OCI-LY7 (cell line): ENCODE measurements at regions not wholly inside any gene's neighbourhood (a gene's known extent, or its start where the extent isn't known, plus 50 kb on each side); places are given as distances from the start of the nearest gene placed in this dataset.

ENCODE experiments used
- BruUV-seq: library from RNA; stranded (reverse); fragments of 400-500 nt; replicated peaks from 2 replicates; lab custom pipeline; 2021; lab: Mats Ljungman, UMichigan
- CTCF ChIA-PET: fragments of 300-600 bp; sonication (Branson Sonifier 250); formaldehyde crosslinking; loops from one replicate; lab custom pipeline; 2022; ENCODE audit warnings: antibody characterized with exemption; ENCODE audit not compliant: unreplicated experiment; lab: Charles Lee
- POLR2A ChIA-PET: fragments of 300-600 bp; sonication (Branson Sonifier 250); formaldehyde crosslinking; loops from one replicate; lab custom pipeline; 2022; ENCODE audit warnings: antibody characterized with exemption; lab: Charles Lee
- DNase-seq: peaks from one replicate; pipeline ENCODE4 v3.0.0-alpha.2; 2015; ENCODE audit warnings: low spot score
- H2AFZ ChIP-seq: fragments of 200-600 bp; sonication (generic), shearing (Covaris generic); 2 replicates; pipeline ENCODE4 v1.6.1; 2014; ENCODE audit warnings: mild to moderate bottlenecking, antibody characterized with exemption, low read length, moderate library complexity
- H3K27ac ChIP-seq: fragments of 200-600 bp; sonication (generic); 2 replicates; pipeline ENCODE4 v1.5.1; 2014; ENCODE audit warnings: mixed run types, low read depth, mild to moderate bottlenecking, moderate library complexity, low read length, inconsistent platforms; ENCODE audit not compliant: poor library complexity, severe bottlenecking
- H3K36me3 ChIP-seq: fragments of 200-600 bp; sonication (generic); 2 replicates; pipeline ENCODE4 v1.6.1; 2014; ENCODE audit warnings: mild to moderate bottlenecking, antibody characterized with exemption, low read length, moderate library complexity, mixed read lengths; ENCODE audit not compliant: insufficient read depth
- H3K4me1 ChIP-seq: fragments of 200-600 bp; sonication (generic); 2 replicates; pipeline ENCODE4 v1.5.1; 2014; ENCODE audit warnings: mild to moderate bottlenecking, low read length; ENCODE audit not compliant: insufficient read depth, poor library complexity, severe bottlenecking
- H3K4me2 ChIP-seq: fragments of 200-600 bp; sonication (generic); 2 replicates; pipeline ENCODE4 v1.6.1; 2014; ENCODE audit warnings: mild to moderate bottlenecking, low read length
- H3K4me3 ChIP-seq: fragments of 200-600 bp; sonication (generic); 2 replicates; pipeline ENCODE4 v1.5.1; 2014; ENCODE audit warnings: mild to moderate bottlenecking, low read depth, low read length; ENCODE audit not compliant: poor library complexity, severe bottlenecking
- H3K79me2 ChIP-seq: fragments of 200-600 bp; sonication (generic); 2 replicates; pipeline ENCODE4 v1.6.1; 2016; ENCODE audit warnings: low read depth, mild to moderate bottlenecking, low read length, moderate library complexity, mixed read lengths; ENCODE audit not compliant: insufficient read depth
- H3K9me2 ChIP-seq: fragments of 200-600 bp; sonication (generic); 2 replicates; pipeline ENCODE4 v1.6.1; 2016; ENCODE audit warnings: mild to moderate bottlenecking, low read length, mixed read lengths; ENCODE audit not compliant: insufficient read depth
- H3K9me3 ChIP-seq: fragments of 200-600 bp; sonication (generic); 2 replicates; pipeline ENCODE4 v1.6.1; 2014; ENCODE audit warnings: mild to moderate bottlenecking, mixed run types, low read length, mixed read lengths
- H4K20me1 ChIP-seq: fragments of 200-600 bp; sonication (generic); 2 replicates; pipeline ENCODE4 v1.6.1; 2014; ENCODE audit warnings: mild to moderate bottlenecking, antibody characterized with exemption, low read length, moderate library complexity, mixed read lengths; ENCODE audit not compliant: insufficient read depth
- EZH2phosphoT487 ChIP-seq: fragments of 200-600 bp; sonication (generic); IDR thresholded peaks from 2 replicates; pipeline ENCODE4 v1.6.1; 2018; ENCODE audit warnings: low read depth, borderline replicate concordance, mild to moderate bottlenecking, mixed run types, antibody characterized with exemption, low read length, moderate library complexity, mixed read lengths
- intact Hi-C: fragments of 100-400 bp; cut with micrococcal nuclease; formaldehyde crosslinking; loops from one replicate; pipeline ENCODE4 v1.10.0; 2022; ENCODE audit not compliant: unreplicated experiment
- TF ChIP-seq, protein P1 (sequence below): fragments of 200-600 bp; sonication (generic); conservative IDR thresholded peaks from 2 replicates; pipeline ENCODE4 v1.5.1; 2014; ENCODE audit warnings: mild to moderate bottlenecking, antibody characterized with exemption, low read length, moderate library complexity, mixed read lengths

DNA sequence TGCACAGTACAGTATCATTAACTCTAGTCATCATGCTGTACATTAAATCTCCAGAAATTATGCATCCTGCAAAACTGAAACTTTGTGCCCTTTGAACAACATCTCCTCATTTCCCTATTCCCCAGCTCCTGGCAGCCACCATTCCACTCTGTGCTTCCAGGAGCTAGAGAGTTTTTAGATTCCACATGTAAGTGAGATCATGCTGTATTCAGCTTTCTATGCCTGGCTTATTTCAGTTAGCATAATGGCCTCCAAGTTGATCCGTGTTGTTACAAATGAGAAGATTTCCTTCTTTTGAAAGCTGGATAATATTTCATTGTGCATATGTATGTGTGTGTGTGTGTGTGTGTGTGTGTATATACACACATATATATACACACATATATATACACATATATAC is 86.9 kb upstream of the SLC24A3 start:
- no peak for DNase-seq
- TF ChIP-seq, protein P1, sequence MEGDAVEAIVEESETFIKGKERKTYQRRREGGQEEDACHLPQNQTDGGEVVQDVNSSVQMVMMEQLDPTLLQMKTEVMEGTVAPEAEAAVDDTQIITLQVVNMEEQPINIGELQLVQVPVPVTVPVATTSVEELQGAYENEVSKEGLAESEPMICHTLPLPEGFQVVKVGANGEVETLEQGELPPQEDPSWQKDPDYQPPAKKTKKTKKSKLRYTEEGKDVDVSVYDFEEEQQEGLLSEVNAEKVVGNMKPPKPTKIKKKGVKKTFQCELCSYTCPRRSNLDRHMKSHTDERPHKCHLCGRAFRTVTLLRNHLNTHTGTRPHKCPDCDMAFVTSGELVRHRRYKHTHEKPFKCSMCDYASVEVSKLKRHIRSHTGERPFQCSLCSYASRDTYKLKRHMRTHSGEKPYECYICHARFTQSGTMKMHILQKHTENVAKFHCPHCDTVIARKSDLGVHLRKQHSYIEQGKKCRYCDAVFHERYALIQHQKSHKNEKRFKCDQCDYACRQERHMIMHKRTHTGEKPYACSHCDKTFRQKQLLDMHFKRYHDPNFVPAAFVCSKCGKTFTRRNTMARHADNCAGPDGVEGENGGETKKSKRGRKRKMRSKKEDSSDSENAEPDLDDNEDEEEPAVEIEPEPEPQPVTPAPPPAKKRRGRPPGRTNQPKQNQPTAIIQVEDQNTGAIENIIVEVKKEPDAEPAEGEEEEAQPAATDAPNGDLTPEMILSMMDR, result no peak
- no peak for TF ChIP-seq EZH2phosphoT487
- POLR2A ChIA-PET, result interaction anchor here (0.7 to 1.3 kb wide), 4 partner anchors 12 to 1884 kb away, joined by 3 to 4 read pairs (median 3); no protein-coding TSS in a partner anchor
- H2AFZ ChIP-seq, result no peak overlapping the region
- H3K4me2 ChIP-seq, result no peak overlapping the region
- intact Hi-C loops, result no loop called here
- H3K36me3 ChIP-seq, result no peaks in the 10 kb centered on the region
- H4K20me1 ChIP-seq, result no peaks in the 10 kb centered on the region
- H3K4me1 ChIP-seq, result no peaks in the 10 kb centered on the region
- H3K27ac ChIP-seq, result no peak overlapping the region
- BruUV-seq, result no TSS peak
- CTCF ChIA-PET, result no interaction called here
- H3K9me2 ChIP-seq, result no peaks in the 10 kb centered on the region
- no peak overlapping the region for H3K4me3 ChIP-seq
- H3K79me2 ChIP-seq, result no peaks in the 10 kb centered on the region
- H3K9me3 ChIP-seq, result no peaks in the 10 kb centered on the region

DNA sequence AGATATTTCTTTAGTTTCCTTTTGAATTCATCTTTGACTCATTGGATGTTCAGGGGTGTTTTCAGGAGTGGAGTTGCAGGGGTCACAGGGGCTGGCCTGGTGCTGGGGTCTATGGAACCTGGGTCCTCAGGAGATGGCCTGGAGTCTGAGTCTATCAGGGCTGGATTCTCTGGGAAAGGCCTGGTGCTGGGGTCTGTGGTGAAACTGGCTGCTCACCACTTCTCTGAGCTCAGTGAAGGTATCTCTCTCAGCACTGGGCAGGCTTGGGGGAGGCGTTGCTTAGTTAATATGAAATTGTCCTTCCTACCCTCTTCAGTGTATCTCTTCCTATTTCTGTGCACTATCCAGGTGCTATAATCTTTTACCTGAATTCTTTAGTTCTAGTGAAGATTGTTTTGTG is 83.1 kb upstream of the SLC24A3 start:
- intact Hi-C loops, result no loop called here
- H3K4me3 ChIP-seq, result no peak overlapping the region
- H3K4me1 ChIP-seq, result no peaks in the 10 kb centered on the region
- TF ChIP-seq EZH2phosphoT487, result no peak
- TF ChIP-seq, protein P1, result no peak
- CTCF ChIA-PET, result no interaction called here
- no peak overlapping the region for H2AFZ ChIP-seq
- no peaks in the 10 kb centered on the region for H3K9me2 ChIP-seq
- no TSS peak for BruUV-seq
- H3K79me2 ChIP-seq, result no peaks in the 10 kb centered on the region
- DNase-seq, result no peak
- no peaks in the 10 kb centered on the region for H3K9me3 ChIP-seq
- H3K36me3 ChIP-seq, result no peaks in the 10 kb centered on the region
- no peak overlapping the region for H3K27ac ChIP-seq
- POLR2A ChIA-PET, result interaction anchor here (0.7 kb wide), 1 partner anchor 208 kb away, joined by 3 read pairs; no protein-coding TSS in a partner anchor
- no peaks in the 10 kb centered on the region for H4K20me1 ChIP-seq
- H3K4me2 ChIP-seq, result no peak overlapping the region

DNA sequence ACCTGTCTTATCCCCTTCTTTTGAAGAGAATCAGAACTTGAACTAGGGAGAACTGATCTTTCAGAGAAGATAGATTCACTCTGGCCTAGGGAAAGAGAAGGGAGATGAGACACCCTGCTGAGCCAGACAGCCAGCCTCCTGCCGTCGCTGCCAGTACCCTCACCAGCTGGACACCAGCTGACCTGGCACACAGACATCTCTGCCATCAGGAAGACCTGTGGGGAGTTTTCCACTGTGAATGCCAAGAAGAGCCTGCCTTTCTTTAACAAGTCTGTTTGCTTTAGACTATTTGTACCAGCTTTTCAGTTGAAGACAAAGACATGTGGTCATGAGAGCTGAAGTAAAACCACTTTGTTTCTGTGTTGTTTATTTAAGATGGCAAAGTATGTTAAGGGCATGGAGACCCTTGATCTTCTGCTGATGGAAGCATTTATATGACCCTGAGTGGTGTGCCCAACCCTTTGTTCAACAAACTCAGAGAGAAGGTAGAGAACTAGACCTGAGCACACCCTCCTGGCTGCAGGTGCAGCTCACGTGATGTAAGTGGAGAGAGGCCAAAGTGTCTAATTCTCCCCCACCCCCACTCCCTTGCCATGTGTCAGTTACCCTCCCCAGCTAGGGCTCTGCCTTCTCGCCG is 82.3 kb upstream of the SLC24A3 start:
- intact Hi-C loops, result no loop called here

More for the DNA sequence above, 82.3 kb upstream of the SLC24A3 start:
- Histone ChIP-seq H3K4me3 (no peak overlapping the region), H3K4me2 (no peak overlapping the region), H4K20me1 (no peaks in the 10 kb centered on the region), H3K36me3 (no peaks in the 10 kb centered on the region), H3K79me2 (no peaks in the 10 kb centered on the region), H3K27ac (no peak overlapping the region), H3K4me1 (no peaks in the 10 kb centered on the region), H3K9me3 (no peaks in the 10 kb centered on the region), H2AFZ (no peak overlapping the region), H3K9me2 (no peaks in the 10 kb centered on the region)
- TF ChIP-seq, protein P1, result no peak
- TF ChIP-seq EZH2phosphoT487, result no peak
- no peak for DNase-seq
- ChIA-PET CTCF (no interaction called here), POLR2A (interaction anchor here (0.7 kb wide), 1 partner anchor 209 kb away, joined by 3 read pairs; no protein-coding TSS in a partner anchor)
- no TSS peak for BruUV-seq
